ENCODE measurements at regions not wholly inside any gene's neighbourhood (a gene's known extent, or its start where the extent isn't known, plus 50 kb on each side); places are given as distances from the start of the nearest gene placed in this dataset.

GRCh38 chr22:19610518-19611253, 86.5 kb upstream of the CLDN5 start:
- ChIA-PET CTCF (no interaction called here), POLR2A (ENCODE audit: unreplicated experiment) (no interaction called here)
- DNase-seq (no peak), ATAC-seq (no peak)
- BruUV-seq (replicated peaks), result no TSS peak
- H3K27me3 ChIP-seq (ENCODE audit: low read length), result no peaks in the 10 kb centered on the region
- intact Hi-C loops (cut with micrococcal nuclease), result no loop called here
- H3K36me3 ChIP-seq (ENCODE audit: low read depth, low read length), result no peaks in the 10 kb centered on the region
- no peak overlapping the region for H3K4me2 ChIP-seq (ENCODE audit: low read length)
- H3K9me2 ChIP-seq (replicated peaks; ENCODE audit: low read length), result no peaks in the 10 kb centered on the region
- no peaks in the 10 kb centered on the region for H3K9me3 ChIP-seq (ENCODE audit: low read length)
- H3K4me3 ChIP-seq (ENCODE audit: low read length), result no peak overlapping the region
- no peak overlapping the region for H3K9ac ChIP-seq (ENCODE audit: low read length)
- H2AFZ ChIP-seq (ENCODE audit: low read length), result no peak overlapping the region
- H3K79me2 ChIP-seq (ENCODE audit: low read length), result no peaks in the 10 kb centered on the region
- no peak overlapping the region for H3K27ac ChIP-seq (ENCODE audit: low read length)
- H3K4me1 ChIP-seq (ENCODE audit: insufficient read depth, low read length), result peaks cover 21% of the 10 kb centered on the region
- TF ChIP-seq CTCF (conservative IDR thresholded peaks at IDR 0.05; ENCODE audit: low read depth, low read length) (no peak), EZH2 (IDR thresholded peaks at IDR 0.05; ENCODE audit: low read length, unreplicated experiment) (no peak), EZH2phosphoT487 (IDR thresholded peaks at IDR 0.05; ENCODE audit: borderline replicate concordance, low read length) (no peak)
- no peaks in the 10 kb centered on the region for H4K20me1 ChIP-seq (ENCODE audit: low read length)
- H3F3A ChIP-seq (ENCODE audit: low read length, unreplicated experiment), result no peaks in the 10 kb centered on the region

- Histone ChIP-seq H3K9me2 (replicated peaks; ENCODE audit: low read length) (no peaks in the 10 kb centered on the region), H3K9ac (ENCODE audit: low read length) (no peak overlapping the region), H3K4me3 (ENCODE audit: low read length) (no peak overlapping the region), H3K79me2 (ENCODE audit: low read length) (no peaks in the 10 kb centered on the region), H3K27me3 (ENCODE audit: low read length) (no peaks in the 10 kb centered on the region), H3K4me1 (ENCODE audit: insufficient read depth, low read length) (peaks cover 15% of the 10 kb centered on the region), H3K27ac (ENCODE audit: low read length) (no peak overlapping the region), H3K36me3 (ENCODE audit: low read depth, low read length) (no peaks in the 10 kb centered on the region), H3K9me3 (ENCODE audit: low read length) (no peaks in the 10 kb centered on the region), H3K4me2 (ENCODE audit: low read length) (no peak overlapping the region), H3F3A (ENCODE audit: low read length, unreplicated experiment) (no peaks in the 10 kb centered on the region), H2AFZ (ENCODE audit: low read length) (no peak overlapping the region), H4K20me1 (ENCODE audit: low read length) (no peaks in the 10 kb centered on the region)
- ChIA-PET CTCF (no interaction called here), POLR2A (ENCODE audit: unreplicated experiment) (no interaction called here)
- TF ChIP-seq EZH2 (IDR thresholded peaks at IDR 0.05; ENCODE audit: low read length, unreplicated experiment) (no peak), EZH2phosphoT487 (IDR thresholded peaks at IDR 0.05; ENCODE audit: borderline replicate concordance, low read length) (no peak), CTCF (conservative IDR thresholded peaks at IDR 0.05; ENCODE audit: low read depth, low read length) (no peak)
- intact Hi-C loops (cut with micrococcal nuclease), result no loop called here
- no TSS peak for BruUV-seq (replicated peaks)
- no peak for ATAC-seq
- DNase-seq, result no peak
These were observed 87.4 kb upstream of the CLDN5 start for GRCh38 chr22:19611590-19611989.

GRCh38 chr22:19612866-19613572, 88.8 kb upstream of the CLDN5 start:
- ATAC-seq, result no peak
- H2AFZ ChIP-seq (ENCODE audit: low read length), result no peak overlapping the region
- H3K4me2 ChIP-seq (ENCODE audit: low read length), result no peak overlapping the region
- intact Hi-C loops (cut with micrococcal nuclease), result no loop called here
- H3K9ac ChIP-seq (ENCODE audit: low read length), result no peak overlapping the region
- H3K4me3 ChIP-seq (ENCODE audit: low read length), result no peak overlapping the region
- no peaks in the 10 kb centered on the region for H3K27me3 ChIP-seq (ENCODE audit: low read length)
- no peaks in the 10 kb centered on the region for H3K9me3 ChIP-seq (ENCODE audit: low read length)
- ChIA-PET CTCF (no interaction called here), POLR2A (ENCODE audit: unreplicated experiment) (no interaction called here)
- H4K20me1 ChIP-seq (ENCODE audit: low read length), result no peaks in the 10 kb centered on the region
- H3K4me1 ChIP-seq (ENCODE audit: insufficient read depth, low read length), result peaks cover under 1% of the 10 kb centered on the region
- no peak for TF ChIP-seq EZH2phosphoT487 (IDR thresholded peaks at IDR 0.05; ENCODE audit: borderline replicate concordance, low read length)
- no peak for TF ChIP-seq CTCF (conservative IDR thresholded peaks at IDR 0.05; ENCODE audit: low read depth, low read length)
- TF ChIP-seq EZH2 (IDR thresholded peaks at IDR 0.05; ENCODE audit: low read length, unreplicated experiment), result no peak
- no TSS peak for BruUV-seq (replicated peaks)
- H3K36me3 ChIP-seq (ENCODE audit: low read depth, low read length), result no peaks in the 10 kb centered on the region
- H3K9me2 ChIP-seq (replicated peaks; ENCODE audit: low read length), result no peaks in the 10 kb centered on the region
- no peaks in the 10 kb centered on the region for H3F3A ChIP-seq (ENCODE audit: low read length, unreplicated experiment)
- no peak for DNase-seq
- no peaks in the 10 kb centered on the region for H3K79me2 ChIP-seq (ENCODE audit: low read length)
- H3K27ac ChIP-seq (ENCODE audit: low read length), result no peak overlapping the region
